ENCODE measurements at regions not wholly inside any gene's neighbourhood (a gene's known extent, or its start where the extent isn't known, plus 50 kb on each side); places are given as distances from the start of the nearest gene placed in this dataset.
A peak's percentile ranks its signal among the peaks of the same experiment; 100 is the strongest.
"Not testable (repeated sequence)": the region's sequence is repeated elsewhere in the genome, so short reads cannot be mapped to it uniquely, and the experiment has no call there.

GRCh38 chr5:78718824-78719223 is 70.3 kb upstream of the LHFPL2 start:
- Histone ChIP-seq H3K27ac (ENCODE audit: insufficient read depth, low read length) (no peak overlapping the region), H3K9me3 (ENCODE audit: control insufficient read depth, insufficient read depth, low read depth, low read length) (no peaks in the 10 kb centered on the region), H3K36me3 (ENCODE audit: control insufficient read depth, insufficient read depth, low read length) (no peaks in the 10 kb centered on the region), H3K4me1 (ENCODE audit: control insufficient read depth, extremely low read depth, insufficient read depth, low read length) (no peaks in the 10 kb centered on the region), H3K79me2 (ENCODE audit: control insufficient read depth, insufficient read depth, low read length) (no peaks in the 10 kb centered on the region), H3K27me3 (ENCODE audit: control insufficient read depth, insufficient read depth, low read length) (no peaks in the 10 kb centered on the region), H3K9ac (ENCODE audit: insufficient read depth, low read length) (no peak overlapping the region), H3K4me2 (ENCODE audit: extremely low read depth, insufficient read depth, low read length) (no peak overlapping the region), H4K20me1 (ENCODE audit: control insufficient read depth, extremely low read depth, insufficient read depth, low read length) (no peaks in the 10 kb centered on the region), H2AFZ (ENCODE audit: low read length) (no peak overlapping the region), H3K4me3 (replicated peaks in 1 of 4; ENCODE audit: control extremely low read depth in 1 of 4, insufficient read depth in 1 of 4, low read depth in 3 of 4, low read length in 4 of 4) (no peak overlapping the region)
- TF ChIP-seq CTCF (conservative IDR thresholded peaks at IDR 0.05 in 1 of 2, IDR thresholded peaks at IDR 0.05 in 1 of 2; ENCODE audit: low read depth in 1 of 2, low read length in 2 of 2) (no peak), EZH2 (IDR thresholded peaks at IDR 0.05; ENCODE audit: low read length, missing control alignments) (no peak)
- DNase-seq (ENCODE audit: low read depth in 2 of 2), result peak in 1 of 2 donors; percentile 46

GRCh38 chr5:78717674-78718584 is 69.4 kb upstream of the LHFPL2 start:
- Histone ChIP-seq H3K36me3 (ENCODE audit: control insufficient read depth, insufficient read depth, low read length) (no peaks in the 10 kb centered on the region), H3K4me2 (ENCODE audit: extremely low read depth, insufficient read depth, low read length) (no peak overlapping the region), H4K20me1 (ENCODE audit: control insufficient read depth, extremely low read depth, insufficient read depth, low read length) (no peaks in the 10 kb centered on the region), H3K27me3 (ENCODE audit: control insufficient read depth, insufficient read depth, low read length) (no peaks in the 10 kb centered on the region), H3K9ac (ENCODE audit: insufficient read depth, low read length) (no peak overlapping the region), H2AFZ (ENCODE audit: low read length) (no peak overlapping the region), H3K79me2 (ENCODE audit: control insufficient read depth, insufficient read depth, low read length) (no peaks in the 10 kb centered on the region), H3K4me1 (ENCODE audit: control insufficient read depth, extremely low read depth, insufficient read depth, low read length) (no peaks in the 10 kb centered on the region), H3K4me3 (replicated peaks in 1 of 4; ENCODE audit: control extremely low read depth in 1 of 4, insufficient read depth in 1 of 4, low read depth in 3 of 4, low read length in 4 of 4) (no peak overlapping the region), H3K27ac (ENCODE audit: insufficient read depth, low read length) (no peak overlapping the region), H3K9me3 (ENCODE audit: control insufficient read depth, insufficient read depth, low read depth, low read length) (no peaks in the 10 kb centered on the region)
- peak; percentile 29 to 63 for DNase-seq (ENCODE audit: low read depth in 2 of 2)
- no peak for TF ChIP-seq CTCF (conservative IDR thresholded peaks at IDR 0.05 in 1 of 2, IDR thresholded peaks at IDR 0.05 in 1 of 2; ENCODE audit: low read depth in 1 of 2, low read length in 2 of 2)
- TF ChIP-seq EZH2 (IDR thresholded peaks at IDR 0.05; ENCODE audit: low read length, missing control alignments), result no peak

- no peak overlapping the region for H2AFZ ChIP-seq (ENCODE audit: low read length)
These were observed 67.6 kb upstream of the LHFPL2 start for GRCh38 chr5:78716206-78716605.

GRCh38 chr5:78715351-78715750 is 66.8 kb upstream of the LHFPL2 start:
- H3K27me3 ChIP-seq (ENCODE audit: control insufficient read depth, insufficient read depth, low read length); DNase-seq (ENCODE audit: low read depth in 2 of 2); H2AFZ ChIP-seq (ENCODE audit: low read length); H3K9me3 ChIP-seq (ENCODE audit: control insufficient read depth, insufficient read depth, low read depth, low read length); H3K4me1 ChIP-seq (ENCODE audit: control insufficient read depth, extremely low read depth, insufficient read depth, low read length); H3K79me2 ChIP-seq (ENCODE audit: control insufficient read depth, insufficient read depth, low read length); H3K4me3 ChIP-seq (replicated peaks in 1 of 4; ENCODE audit: control extremely low read depth in 1 of 4, insufficient read depth in 1 of 4, low read depth in 3 of 4, low read length in 4 of 4); H3K27ac ChIP-seq (ENCODE audit: insufficient read depth, low read length); H3K36me3 ChIP-seq (ENCODE audit: control insufficient read depth, insufficient read depth, low read length); H3K4me2 ChIP-seq (ENCODE audit: extremely low read depth, insufficient read depth, low read length); H4K20me1 ChIP-seq (ENCODE audit: control insufficient read depth, extremely low read depth, insufficient read depth, low read length); H3K9ac ChIP-seq (ENCODE audit: insufficient read depth, low read length): not testable (repeated sequence)

More at GRCh38 chr5:78716206-78716605, 67.6 kb upstream of the LHFPL2 start:
- Histone ChIP-seq H3K4me1 (ENCODE audit: control insufficient read depth, extremely low read depth, insufficient read depth, low read length) (no peaks in the 10 kb centered on the region), H3K4me3 (replicated peaks in 1 of 4; ENCODE audit: control extremely low read depth in 1 of 4, insufficient read depth in 1 of 4, low read depth in 3 of 4, low read length in 4 of 4) (no peak overlapping the region), H3K79me2 (ENCODE audit: control insufficient read depth, insufficient read depth, low read length) (no peaks in the 10 kb centered on the region), H3K4me2 (ENCODE audit: extremely low read depth, insufficient read depth, low read length) (no peak overlapping the region), H3K9me3 (ENCODE audit: control insufficient read depth, insufficient read depth, low read depth, low read length) (no peaks in the 10 kb centered on the region), H3K27me3 (ENCODE audit: control insufficient read depth, insufficient read depth, low read length) (no peaks in the 10 kb centered on the region), H3K27ac (ENCODE audit: insufficient read depth, low read length) (no peak overlapping the region), H3K36me3 (ENCODE audit: control insufficient read depth, insufficient read depth, low read length) (no peaks in the 10 kb centered on the region), H4K20me1 (ENCODE audit: control insufficient read depth, extremely low read depth, insufficient read depth, low read length) (no peaks in the 10 kb centered on the region), H3K9ac (ENCODE audit: insufficient read depth, low read length) (no peak overlapping the region)
- DNase-seq (ENCODE audit: low read depth in 2 of 2), result peak in 1 of 2 donors; percentile 76
- no peak for TF ChIP-seq CTCF (conservative IDR thresholded peaks at IDR 0.05 in 1 of 2, IDR thresholded peaks at IDR 0.05 in 1 of 2; ENCODE audit: low read depth in 1 of 2, low read length in 2 of 2)
- TF ChIP-seq EZH2 (IDR thresholded peaks at IDR 0.05; ENCODE audit: low read length, missing control alignments), result no peak
